ENCODE measurements at regions not wholly inside any gene's neighbourhood (a gene's known extent, or its start where the extent isn't known, plus 50 kb on each side); places are given as distances from the start of the nearest gene placed in this dataset.
"Not testable (repeated sequence)": the region's sequence is repeated elsewhere in the genome, so short reads cannot be mapped to it uniquely, and the experiment has no call there.

- no peak for DNase-seq (ENCODE audit: low read depth in 2 of 2)
Observed at GRCh38 chr5:54884195-54884536, 101.2 kb downstream of the ESM1 start.

GRCh38 chr5:54883374-54884194 lies 101.8 kb downstream of the ESM1 start:
- no peak for DNase-seq (ENCODE audit: low read depth in 2 of 2)

- no peak for DNase-seq (ENCODE audit: low read depth in 2 of 2)
Observed at GRCh38 chr5:54882841-54883240, 102.6 kb downstream of the ESM1 start.

- no peak for DNase-seq (ENCODE audit: low read depth in 2 of 2)
Observed at GRCh38 chr5:54882101-54882500, 103.3 kb downstream of the ESM1 start.

- DNase-seq (ENCODE audit: low read depth in 2 of 2) = no peak
Observed at GRCh38 chr5:54881286-54882005, 103.9 kb downstream of the ESM1 start.

- DNase-seq (ENCODE audit: low read depth in 2 of 2) = no peak
Observed at GRCh38 chr5:54876976-54877375, 108.4 kb downstream of the ESM1 start.

- no peak for DNase-seq (ENCODE audit: low read depth in 2 of 2)
Observed at GRCh38 chr5:54876556-54876955, 108.8 kb downstream of the ESM1 start.

GRCh38 chr5:54874337-54875021 lies 110.9 kb downstream of the ESM1 start:
- no peak for DNase-seq (ENCODE audit: low read depth in 2 of 2)

GRCh38 chr5:54873691-54874090 lies 111.7 kb downstream of the ESM1 start:
- DNase-seq (ENCODE audit: low read depth in 2 of 2) = no peak

- DNase-seq (ENCODE audit: low read depth in 2 of 2) = no peak
Observed at GRCh38 chr5:54872810-54873209, 112.6 kb downstream of the ESM1 start.

- no peak for DNase-seq (ENCODE audit: low read depth in 2 of 2)
Observed at GRCh38 chr5:54870271-54870670, 115.1 kb downstream of the ESM1 start.

GRCh38 chr5:54869691-54870090 lies 115.7 kb downstream of the ESM1 start:
- DNase-seq (ENCODE audit: low read depth in 2 of 2) = no peak

GRCh38 chr5:54868511-54869483 lies 116.6 kb downstream of the ESM1 start:
- no peak for DNase-seq (ENCODE audit: low read depth in 2 of 2)

GRCh38 chr5:54867310-54867944 lies 118.0 kb downstream of the ESM1 start:
- DNase-seq (ENCODE audit: low read depth in 2 of 2) = no peak

- not testable (repeated sequence) for DNase-seq (ENCODE audit: low read depth in 2 of 2)
Observed at GRCh38 chr5:54864911-54865515, 120.4 kb downstream of the ESM1 start.

GRCh38 chr5:54862036-54862435 lies 123.4 kb downstream of the ESM1 start:
- DNase-seq (ENCODE audit: low read depth in 2 of 2) = no peak

- no peak for DNase-seq (ENCODE audit: low read depth in 2 of 2)
Observed at GRCh38 chr5:54861212-54861894, 124.0 kb downstream of the ESM1 start.

- DNase-seq (ENCODE audit: low read depth in 2 of 2) = no peak
Observed at GRCh38 chr5:54860321-54860720, 125.1 kb downstream of the ESM1 start.

- DNase-seq (ENCODE audit: low read depth in 2 of 2) = no peak
Observed at GRCh38 chr5:54859316-54859715, 126.1 kb downstream of the ESM1 start.
